ENCODE measurements at regions not wholly inside any gene's neighbourhood (a gene's known extent, or its start where the extent isn't known, plus 50 kb on each side); places are given as distances from the start of the nearest gene placed in this dataset.
A peak's percentile ranks its signal among the peaks of the same experiment; 100 is the strongest.

- TF ChIP-seq PAXIP1 (CRISPR knock-in tag; conservative IDR thresholded peaks at IDR 0.05) (0 out of 2 replicates have a peak, but pooled peaks have one; percentile 2), ZNF614 (CRISPR knock-in tag; IDR thresholded peaks at IDR 0.05; ENCODE audit: borderline replicate concordance) (no peak), THAP11 (CRISPR knock-in tag; IDR thresholded peaks at IDR 0.05) (0 out of 2 replicates have a peak, but pooled peaks have one; percentile 30), RNF2 (conservative IDR thresholded peaks at IDR 0.05; ENCODE audit: low read depth) (no peak), FOXP4 (CRISPR knock-in tag; IDR thresholded peaks at IDR 0.05) (0 out of 2 replicates have a peak, but pooled peaks have one; percentile 38), MAFK (conservative IDR thresholded peaks at IDR 0.05 in 1 of 2, IDR thresholded peaks at IDR 0.05 in 1 of 2; ENCODE audit: low read length in 2 of 2) (no peak), ZNF772 (CRISPR knock-in tag; IDR thresholded peaks at IDR 0.05) (no peak), TFE3 (CRISPR knock-in tag; IDR thresholded peaks at IDR 0.05) (peak; percentile 75), ZNF101 (CRISPR knock-in tag; IDR thresholded peaks at IDR 0.05; ENCODE audit: borderline replicate concordance, low read depth) (no peak), ETS1 (CRISPR knock-in tag; IDR thresholded peaks at IDR 0.05) (no peak), PRDM10 (CRISPR knock-in tag; IDR thresholded peaks at IDR 0.05; ENCODE audit: low read depth) (no peak), TAF15 (IDR thresholded peaks at IDR 0.05; ENCODE audit: low read depth, low read length, poor library complexity, severe bottlenecking) (no peak), KAT8 (CRISPR knock-in tag; IDR thresholded peaks at IDR 0.05) (0 out of 2 replicates have a peak, but pooled peaks have one; percentile 8), POLR2AphosphoS5 (IDR thresholded peaks at IDR 0.05; ENCODE audit: low read depth, low read length) (peak; percentile 62), PATZ1 (CRISPR knock-in tag; IDR thresholded peaks at IDR 0.05) (peak; percentile 33; the same call in 1 of the 2 replicates)
Observed at GRCh38 chr6:138571181-138571580, 71.9 kb upstream of the NHSL1 start (continued).
